ENCODE measurements at regions not wholly inside any gene's neighbourhood (a gene's known extent, or its start where the extent isn't known, plus 50 kb on each side); places are given as distances from the start of the nearest gene placed in this dataset.
"Not testable (repeated sequence)": the region's sequence is repeated elsewhere in the genome, so short reads cannot be mapped to it uniquely, and the experiment has no call there.

GRCh38 chr4:156388826-156389225 is 435.2 kb upstream of the CTSO start:
- DNase-seq, result no peak

DNA sequence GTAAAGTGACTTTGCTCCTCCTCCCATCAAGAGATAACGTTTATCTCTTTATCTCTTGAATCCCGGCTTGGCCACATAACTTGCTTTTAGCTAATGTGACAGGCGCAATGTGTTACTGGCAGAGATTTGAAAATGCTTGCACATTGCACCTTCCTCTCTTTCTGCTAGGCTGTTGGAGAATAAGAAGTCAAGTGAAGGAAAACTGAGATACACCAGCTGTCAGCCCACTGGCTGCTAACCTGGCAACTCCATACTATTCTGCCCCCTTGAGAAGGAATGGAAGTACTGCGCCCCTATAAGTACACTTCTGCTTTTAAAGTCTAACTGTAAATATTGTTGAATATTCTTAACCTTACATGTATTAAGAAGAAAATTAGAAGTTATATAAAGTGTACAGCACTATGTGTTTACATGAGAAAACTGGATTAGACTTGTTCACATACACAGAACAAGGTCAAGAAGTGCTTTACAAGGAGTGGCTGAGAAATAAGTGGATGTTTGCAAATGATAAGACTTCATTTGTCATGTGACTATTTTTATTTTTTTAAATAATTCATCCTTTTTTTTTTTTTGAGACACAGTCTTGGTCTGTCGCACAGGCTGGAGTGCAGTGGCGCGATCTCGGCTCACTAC is 424.5 kb upstream of the CTSO start:
- DNase-seq, result peak; percentile 53 to 60

- DNase-seq, result no peak
Observed at GRCh38 chr4:156377036-156377710, 423.5 kb upstream of the CTSO start.

DNA sequence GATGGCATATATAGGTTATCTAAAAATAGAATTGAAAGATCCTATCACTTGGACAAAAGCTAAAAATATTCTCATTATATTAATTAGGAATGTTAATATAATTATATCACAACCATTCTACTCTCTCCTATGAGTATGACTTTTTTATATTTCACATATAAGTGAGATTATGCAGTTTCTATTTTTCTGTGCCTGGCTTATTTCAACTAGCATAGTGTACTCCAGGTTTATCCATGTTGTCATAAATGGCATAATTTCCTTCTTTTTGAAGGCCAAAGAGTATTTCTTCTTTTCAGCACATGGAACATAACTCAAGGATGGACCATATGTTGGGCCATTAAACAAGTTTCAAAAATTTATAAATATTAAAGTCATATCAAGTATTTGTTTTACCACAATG is 421.2 kb upstream of the CTSO start:
- DNase-seq, result no peak

- no peak for DNase-seq
Observed at GRCh38 chr4:156374069-156374468, 420.4 kb upstream of the CTSO start.

DNA sequence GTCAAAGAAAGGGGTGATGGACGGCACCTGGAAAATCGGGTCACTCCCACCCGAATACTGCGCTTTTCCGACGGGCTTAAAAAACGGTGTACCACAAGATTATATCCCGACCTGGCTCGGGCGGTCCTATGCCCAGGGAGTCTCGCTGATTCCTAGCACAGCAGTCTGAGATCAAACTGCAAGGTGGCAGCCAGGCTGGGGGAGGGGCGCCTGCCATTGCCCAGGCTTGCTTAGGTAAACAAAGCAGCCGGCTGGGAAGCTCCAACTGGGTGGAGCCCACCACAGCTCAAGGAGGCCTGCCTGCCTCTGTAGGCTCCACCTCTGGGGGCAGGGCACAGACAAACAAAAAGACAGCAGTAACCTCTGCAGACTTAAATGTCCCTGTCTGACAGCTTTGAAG is 413.8 kb upstream of the CTSO start:
- not testable (repeated sequence) for DNase-seq

GRCh38 chr4:156362581-156362980 is 408.9 kb upstream of the CTSO start:
- DNase-seq, result no peak

- DNase-seq, result no peak
Observed at GRCh38 chr4:156347412-156348075, 393.9 kb upstream of the CTSO start.

DNA sequence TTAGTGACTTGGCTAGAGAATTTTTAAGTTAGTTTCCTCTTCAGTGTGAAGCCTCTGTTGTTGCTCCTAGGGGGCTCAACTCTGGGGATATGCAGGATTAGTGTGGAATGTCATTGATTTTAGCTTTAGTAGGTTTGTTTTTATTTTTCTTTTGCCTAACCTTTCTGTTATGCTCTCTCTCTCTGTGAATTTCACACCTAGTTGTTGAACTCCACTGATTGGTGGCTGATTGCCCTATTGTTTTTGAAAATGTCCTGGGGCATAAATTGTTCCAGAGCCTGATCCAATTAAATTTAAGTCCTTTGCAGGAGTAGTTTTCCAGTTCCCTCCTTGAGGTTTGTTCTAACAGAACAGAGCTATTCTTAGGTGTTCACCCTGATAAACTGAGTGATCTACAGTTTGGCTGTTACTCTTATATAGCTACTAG is 393.3 kb upstream of the CTSO start:
- no peak for DNase-seq

DNA sequence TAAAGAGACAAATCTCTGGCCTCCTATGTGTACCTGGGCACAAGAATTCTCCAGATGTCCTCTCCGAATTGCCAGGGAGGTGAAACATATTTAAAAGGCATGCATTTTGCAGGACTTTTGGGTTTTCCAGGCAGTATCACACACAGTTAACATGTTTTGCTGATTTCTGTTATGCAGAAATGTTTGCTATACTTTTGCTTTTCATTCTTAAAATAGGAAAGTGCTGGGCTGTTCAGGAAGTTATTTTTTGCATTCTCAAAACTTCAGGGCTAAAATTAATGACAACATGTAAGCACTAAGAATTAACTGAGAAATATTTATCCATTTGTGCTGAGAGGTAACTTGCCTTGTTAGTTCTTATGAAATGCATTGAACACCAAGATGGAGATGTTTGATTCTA is 390.7 kb upstream of the CTSO start:
- DNase-seq, result no peak

DNA sequence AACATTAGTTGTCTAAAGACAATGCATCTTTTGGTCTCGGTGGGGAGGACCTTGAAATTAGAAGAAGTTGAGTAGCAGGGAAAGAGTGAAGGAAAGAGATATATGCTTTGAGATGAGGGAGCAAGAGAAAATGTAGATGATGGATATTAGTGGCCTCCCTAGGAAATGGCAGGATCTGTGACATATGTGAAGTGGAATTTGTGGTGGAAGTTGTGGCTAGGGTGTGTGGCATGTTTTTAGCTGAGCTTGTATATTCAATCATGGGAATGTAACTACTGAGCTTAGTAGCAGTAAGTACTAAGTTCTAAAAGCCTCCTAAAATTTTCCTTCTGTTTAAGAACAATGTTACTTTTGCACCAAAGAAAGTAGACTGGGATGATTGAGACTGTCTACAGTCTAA is 382.8 kb upstream of the CTSO start:
- DNase-seq, result no peak

DNA sequence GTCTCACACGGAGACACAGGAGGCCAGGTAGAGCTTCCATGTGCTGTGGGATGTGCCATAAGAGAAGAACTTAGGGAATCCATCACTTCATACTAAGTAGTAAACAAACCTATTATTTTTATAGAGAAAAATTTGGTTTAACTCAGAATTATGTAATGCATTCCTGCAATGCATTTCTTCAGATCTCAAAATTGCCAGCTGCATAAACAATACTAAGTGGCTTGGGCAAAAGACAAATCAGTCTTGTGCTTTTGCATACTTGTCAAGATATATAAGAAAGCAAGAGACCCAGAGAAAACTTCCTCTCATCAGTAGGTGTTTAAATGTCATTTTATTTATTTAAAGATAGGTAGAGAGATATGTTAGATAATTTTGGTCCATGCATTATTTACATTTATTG is 382.1 kb upstream of the CTSO start:
- no peak for DNase-seq

GRCh38 chr4:156330436-156331031 is 376.9 kb upstream of the CTSO start:
- no peak for DNase-seq

- DNase-seq, result peak; percentile 35 to 62
Observed at GRCh38 chr4:156329779-156330178, 376.1 kb upstream of the CTSO start.

GRCh38 chr4:156328882-156329281 is 375.2 kb upstream of the CTSO start:
- no peak for DNase-seq

GRCh38 chr4:156326246-156326645 is 372.6 kb upstream of the CTSO start:
- no peak for DNase-seq

- DNase-seq, result no peak
Observed at GRCh38 chr4:156322592-156322991, 368.9 kb upstream of the CTSO start.

DNA sequence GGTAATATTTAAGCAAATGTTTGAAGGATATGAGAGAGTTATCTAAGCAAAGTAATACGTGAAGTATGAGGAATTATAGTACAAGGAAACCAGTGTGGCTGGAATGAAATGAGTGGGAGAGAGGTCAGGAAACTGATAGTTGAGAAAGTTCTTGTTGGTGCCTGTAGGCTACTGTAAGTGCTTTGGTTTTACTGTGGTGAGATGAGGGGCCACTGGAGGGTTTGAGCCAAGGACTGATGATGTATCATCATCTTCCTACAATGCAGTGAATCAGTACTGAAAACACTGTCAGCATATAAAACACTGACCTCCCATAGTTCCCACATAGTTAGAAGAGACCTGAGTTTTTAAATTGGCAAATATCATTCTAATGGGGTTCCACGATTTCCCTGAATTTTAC is 367.5 kb upstream of the CTSO start:
- DNase-seq, result no peak

- DNase-seq, result no peak
Observed at GRCh38 chr4:156313497-156313896, 359.8 kb upstream of the CTSO start.

- no peak for DNase-seq
Observed at GRCh38 chr4:156312261-156312847, 358.7 kb upstream of the CTSO start.

DNA sequence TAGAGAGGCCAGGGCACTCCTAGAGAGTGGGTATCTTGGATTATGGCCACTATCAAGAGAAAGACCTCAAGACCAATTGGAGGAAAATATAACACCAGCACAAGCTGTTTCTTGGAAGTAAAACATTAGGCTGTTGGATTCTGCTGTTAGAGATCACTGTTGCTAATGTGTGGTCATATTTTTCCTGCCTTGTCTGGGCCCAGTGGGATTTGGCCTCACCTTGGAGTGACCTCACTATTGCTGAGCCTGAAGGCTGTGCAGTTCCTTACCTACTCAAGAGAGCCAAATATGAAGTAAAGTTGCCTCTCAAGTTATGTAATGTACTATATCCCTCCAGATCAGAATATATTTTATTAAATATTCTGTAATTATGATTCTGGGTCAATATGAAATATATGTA is 355.4 kb upstream of the CTSO start:
- DNase-seq, result no peak

DNA sequence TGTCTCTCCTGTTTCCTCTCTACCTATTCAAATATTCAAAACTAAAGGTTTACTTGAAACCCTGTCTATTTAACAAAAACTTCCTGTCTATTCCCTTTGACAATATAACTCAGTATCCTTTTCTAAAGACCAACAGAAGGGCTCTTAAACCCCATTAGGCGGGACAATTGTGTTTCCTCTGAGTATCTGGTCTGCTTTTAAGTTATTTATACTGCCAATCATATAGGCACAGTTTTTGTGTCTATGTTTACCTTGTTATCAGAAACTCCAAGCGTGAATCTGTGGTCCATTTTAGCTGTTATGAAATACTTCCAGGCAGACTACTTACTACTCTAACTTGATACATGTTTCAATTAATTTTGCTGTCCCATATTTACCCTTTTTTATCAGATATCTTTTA is 350.0 kb upstream of the CTSO start:
- DNase-seq, result no peak

GRCh38 chr4:156298230-156298629 is 344.6 kb upstream of the CTSO start:
- DNase-seq, result no peak

Measured in AML-193 (cell line).